ENCODE measurements at regions not wholly inside any gene's neighbourhood (a gene's known extent, or its start where the extent isn't known, plus 50 kb on each side); places are given as distances from the start of the nearest gene placed in this dataset.

DNA sequence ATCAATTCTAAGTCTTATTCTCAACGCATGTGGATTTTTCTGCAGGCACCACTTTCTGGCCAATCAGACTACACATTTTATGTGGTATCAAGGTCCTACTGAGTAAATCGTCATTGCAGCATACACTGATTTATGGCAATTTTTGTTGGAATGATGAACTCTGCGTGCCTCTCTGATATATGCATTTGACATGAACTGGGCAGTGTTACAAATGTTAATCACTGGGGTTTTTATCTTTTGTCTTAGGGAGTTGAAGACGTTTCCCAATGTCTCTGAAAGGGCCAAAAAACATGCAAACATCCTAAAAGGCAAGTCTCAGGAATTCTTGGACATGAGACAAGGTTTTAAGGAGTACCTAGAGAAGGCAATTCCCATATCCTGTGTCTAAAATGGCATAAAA is 809.5 kb upstream of the CELF2 start:
- no peak for DNase-seq

DNA sequence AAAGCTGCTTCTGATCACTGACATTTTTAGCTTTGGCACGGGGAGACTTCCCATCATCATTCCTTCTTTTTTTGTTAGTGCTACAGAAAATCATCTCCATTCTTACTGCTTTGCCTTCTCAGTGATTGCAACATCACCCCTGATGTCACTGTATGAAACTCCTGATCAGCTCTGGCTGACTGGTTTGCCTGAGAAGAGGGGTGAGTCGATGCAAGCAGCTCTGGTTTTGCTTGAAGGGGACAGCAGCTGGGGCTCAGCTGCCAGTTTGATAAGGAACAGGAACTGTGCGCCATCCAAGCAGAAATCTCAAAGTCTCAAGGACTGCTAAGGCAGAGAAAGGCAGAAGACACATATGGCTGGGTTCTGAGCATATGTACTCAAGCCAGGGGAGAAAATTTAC is 808.5 kb upstream of the CELF2 start:
- peak; percentile 2 for DNase-seq

DNA sequence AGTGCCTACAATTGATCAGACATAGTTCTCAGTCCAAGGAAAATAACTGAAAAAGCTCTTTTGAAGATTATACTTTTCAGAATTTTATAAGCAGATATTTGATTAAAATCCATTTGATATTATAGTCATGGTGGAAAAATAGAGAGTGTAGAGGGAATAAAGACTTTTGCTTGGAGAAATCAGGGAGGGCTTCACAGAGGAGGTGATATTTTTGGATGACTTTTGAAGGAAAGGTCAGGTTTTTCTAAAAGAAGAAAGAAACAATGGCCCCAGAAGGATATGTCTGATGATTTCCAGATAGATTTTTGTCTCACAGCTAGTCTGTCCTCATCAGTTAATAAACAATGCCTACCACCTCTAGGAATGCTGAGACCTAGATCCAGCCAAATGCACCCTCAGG is 806.3 kb upstream of the CELF2 start:
- DNase-seq: no peak

DNA sequence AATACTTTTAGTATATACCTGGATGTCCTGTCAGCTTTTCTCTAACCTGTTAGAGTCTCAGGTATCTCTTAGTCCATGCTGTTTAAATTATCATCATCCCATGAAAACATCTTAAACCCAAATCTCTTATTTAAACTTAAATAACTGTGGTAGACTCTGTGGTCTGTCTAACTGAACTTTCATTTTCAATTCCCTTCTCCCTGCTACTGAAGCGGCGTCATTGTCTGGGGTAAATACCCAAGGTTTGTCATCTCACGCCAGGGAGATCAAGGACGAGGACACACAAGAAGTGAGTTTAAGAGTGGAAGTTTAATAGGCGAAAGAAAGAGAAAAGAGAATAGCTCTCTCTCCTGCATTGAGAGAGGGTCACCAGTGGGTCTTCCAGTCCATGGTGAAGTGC is 804.4 kb upstream of the CELF2 start:
- DNase-seq: no peak

DNA sequence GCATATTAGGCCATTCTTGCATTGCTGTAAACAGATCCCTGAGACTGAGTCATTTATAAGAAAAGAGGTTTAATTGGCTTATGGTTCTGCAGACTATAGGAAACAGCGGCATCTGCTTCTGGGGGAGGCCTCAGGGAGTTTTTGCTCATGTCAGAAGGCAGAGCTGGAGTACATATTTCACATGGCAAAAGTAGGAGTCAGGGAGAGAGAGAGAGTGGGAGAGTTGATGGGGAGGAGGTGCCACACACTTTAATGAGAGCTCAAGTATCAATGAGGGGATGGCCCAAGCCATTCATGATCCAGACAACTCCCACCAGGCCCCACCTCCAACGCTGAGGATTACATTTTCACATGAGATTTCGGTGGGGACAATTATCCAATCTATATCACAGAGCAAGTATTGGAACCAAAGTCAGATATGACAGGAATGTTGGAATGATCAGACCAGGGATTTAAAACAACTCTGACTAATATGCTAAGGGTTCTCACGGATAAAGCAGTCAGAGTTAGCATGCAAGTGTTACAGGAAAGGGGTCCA is 795.3 kb upstream of the CELF2 start:
- DNase-seq: no peak

DNA sequence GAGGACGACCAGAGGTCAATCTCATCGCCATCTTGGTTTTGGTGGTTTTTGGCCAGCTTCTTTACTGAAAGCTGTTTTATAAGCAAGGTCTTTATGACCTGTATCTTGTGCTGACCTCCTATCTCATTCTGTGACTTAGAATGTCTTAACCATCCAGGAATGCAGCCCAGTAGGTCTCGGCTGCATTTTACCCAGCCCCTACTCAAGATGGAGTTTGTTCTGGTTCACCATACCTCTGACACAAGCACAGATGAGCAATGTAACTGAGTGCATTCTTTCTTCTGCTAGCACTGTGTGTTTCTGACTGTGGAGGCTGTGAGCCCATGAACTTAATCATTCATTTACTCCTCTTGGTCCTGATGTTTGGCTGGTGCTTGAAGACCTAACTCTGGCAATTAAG is 794.5 kb upstream of the CELF2 start:
- DNase-seq: no peak

DNA sequence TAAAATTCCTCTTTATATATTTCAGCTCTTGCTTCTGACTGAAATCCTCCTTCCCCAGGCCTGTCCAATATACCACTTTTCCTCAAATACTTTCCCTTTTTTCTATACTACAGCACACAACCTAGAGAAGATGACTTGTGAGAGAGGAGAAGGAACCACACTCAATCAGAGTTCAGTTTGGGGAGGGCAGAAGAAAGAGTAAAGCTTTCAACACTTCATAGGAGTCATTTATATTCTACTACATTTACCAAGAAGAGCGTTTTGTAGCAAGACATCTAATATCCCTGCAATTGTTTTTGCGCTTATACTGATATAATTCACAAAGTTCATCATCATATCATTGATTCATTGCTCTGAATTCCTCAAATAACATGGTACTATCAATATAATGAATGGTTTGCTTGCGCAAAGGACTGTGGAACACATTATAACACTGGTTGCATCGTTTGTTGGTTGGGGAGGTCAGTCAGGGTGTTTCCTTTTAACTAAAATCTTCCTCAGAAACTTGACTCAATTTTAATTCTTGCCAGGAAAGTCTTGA is 792.5 kb upstream of the CELF2 start:
- DNase-seq: no peak

DNA sequence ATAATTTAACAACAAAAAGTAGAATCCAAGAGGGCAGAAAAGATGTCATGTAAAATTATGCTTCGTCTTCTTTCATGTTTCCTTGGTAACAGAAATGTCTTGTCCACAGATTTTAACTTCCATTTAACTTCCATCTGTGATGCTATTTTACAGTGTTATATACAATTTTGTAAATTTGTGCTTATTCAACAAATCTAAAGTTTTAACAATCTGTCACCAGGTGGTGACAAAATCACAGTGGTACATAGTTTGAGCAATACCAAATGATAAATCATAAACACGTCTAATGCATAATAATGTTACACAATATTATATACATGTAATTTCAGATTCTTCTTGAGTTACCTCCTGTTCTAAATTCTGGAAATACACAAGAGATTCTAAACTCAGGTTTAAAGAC is 784.4 kb upstream of the CELF2 start:
- DNase-seq: no peak

DNA sequence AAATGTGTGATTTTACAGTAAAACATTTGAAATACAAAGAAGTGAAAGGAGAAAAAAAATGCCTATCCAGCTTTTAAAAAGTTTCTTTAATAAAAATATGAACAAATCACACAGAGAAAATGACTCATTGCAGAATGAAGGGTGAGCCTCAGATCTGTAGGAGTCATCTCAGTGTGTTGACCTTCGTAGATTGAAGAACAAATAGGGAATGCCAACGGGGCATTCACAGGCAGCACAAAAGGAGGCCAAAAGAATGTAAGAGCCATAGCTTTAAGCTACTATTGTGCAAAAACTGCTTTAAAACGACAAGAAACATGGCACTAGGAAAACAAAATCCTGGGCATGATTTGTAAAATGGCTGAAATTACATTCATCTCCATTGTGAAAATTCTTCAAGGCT is 782.7 kb upstream of the CELF2 start:
- no peak for DNase-seq

DNA sequence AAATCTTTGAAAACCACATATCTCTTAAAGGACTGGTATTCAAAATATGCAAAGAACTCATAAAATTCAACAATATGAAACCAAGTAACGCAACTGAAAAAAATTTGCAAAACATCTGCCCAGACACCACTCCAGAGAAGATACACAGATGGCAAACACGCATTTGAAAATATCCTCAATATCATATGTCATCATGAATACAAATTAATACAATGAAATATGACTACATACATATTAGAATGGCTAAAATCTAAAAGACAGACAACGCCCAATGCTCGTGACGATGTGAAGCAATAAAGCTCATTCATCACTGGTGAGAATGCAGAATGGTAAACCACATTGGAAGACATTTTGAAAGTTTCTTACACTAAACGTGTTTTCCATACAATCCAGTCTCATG is 770.1 kb upstream of the CELF2 start:
- no peak for DNase-seq

DNA sequence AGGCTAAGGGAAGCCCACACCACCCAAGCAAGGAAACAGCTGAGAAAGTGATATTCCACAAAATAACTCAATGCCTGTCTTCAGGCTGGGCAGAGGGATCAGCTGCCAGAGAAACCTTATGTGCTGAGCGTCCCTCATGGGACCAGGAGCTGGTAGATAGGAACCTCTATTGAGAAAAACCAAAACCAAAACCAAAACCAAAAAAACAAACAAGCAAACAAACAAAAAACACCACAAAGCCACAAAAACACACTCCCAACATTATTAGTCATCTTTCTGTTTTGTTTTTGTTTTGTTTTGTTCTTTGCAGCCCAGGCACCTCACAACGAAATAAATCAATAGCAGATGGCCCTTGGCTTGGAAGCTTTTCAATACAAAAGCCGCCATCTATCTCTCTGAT is 760.8 kb upstream of the CELF2 start:
- DNase-seq: no peak

DNA sequence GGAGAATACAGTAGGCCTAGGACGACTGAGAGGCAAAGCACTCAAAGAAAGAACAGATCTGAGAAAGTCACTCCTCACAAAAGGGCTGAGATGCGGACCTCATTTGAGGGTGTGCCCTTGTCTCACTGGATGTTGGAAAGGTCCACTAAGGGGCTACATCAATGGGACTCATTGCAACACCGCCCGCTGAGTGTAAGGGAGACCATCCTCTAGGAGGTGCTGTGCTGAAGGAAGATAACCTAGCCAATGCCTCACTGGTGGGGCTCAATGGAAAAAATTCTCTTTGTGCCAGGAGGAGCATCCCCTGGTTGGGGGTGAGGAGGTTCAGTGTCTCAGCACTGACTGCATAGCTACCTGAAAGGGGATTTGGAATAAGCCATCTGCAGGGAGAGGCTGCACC is 758.7 kb upstream of the CELF2 start:
- no peak for DNase-seq

DNA sequence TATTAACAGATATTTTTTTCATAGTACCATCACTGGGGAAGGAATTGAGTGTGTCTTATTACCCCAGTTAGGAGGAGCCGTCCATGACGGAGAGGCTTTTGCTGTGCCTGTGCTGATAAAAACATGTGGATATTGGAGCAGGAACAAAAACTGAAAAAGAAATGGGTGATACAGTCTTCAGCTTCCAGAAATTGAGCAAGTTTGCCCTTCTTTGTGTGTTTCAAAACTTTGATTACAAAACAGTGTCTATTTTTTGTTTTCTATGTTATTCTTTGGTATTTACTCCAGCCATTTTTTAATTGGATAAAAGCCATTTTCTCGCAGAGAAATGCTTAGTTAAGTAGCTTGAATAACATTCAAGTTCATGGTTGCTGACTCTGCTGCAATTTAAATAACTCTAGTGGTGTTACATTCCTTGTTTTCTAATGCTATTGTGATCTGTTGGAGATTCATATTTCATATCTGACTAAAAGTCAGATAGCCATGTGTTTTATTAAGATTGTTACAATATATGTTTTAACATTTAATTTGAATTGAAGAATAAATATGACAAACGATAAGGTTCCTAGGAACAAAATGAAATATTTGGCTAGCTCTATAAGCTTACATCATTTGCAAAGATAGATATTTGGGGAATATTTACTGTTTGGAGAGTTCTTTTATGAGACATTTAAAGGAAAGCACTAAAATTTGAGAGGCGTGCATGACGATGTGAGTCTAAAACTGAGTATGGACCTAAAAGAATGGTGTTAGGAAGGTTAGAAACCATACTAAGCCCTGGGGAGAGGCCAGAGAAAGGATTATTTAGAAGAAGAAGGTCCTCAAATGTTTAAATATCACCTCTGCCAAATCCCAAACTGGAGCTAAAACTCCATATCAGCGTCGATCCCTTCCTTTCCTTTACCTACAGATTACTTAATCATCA is 747.3 kb upstream of the CELF2 start:
- no peak for DNase-seq

DNA sequence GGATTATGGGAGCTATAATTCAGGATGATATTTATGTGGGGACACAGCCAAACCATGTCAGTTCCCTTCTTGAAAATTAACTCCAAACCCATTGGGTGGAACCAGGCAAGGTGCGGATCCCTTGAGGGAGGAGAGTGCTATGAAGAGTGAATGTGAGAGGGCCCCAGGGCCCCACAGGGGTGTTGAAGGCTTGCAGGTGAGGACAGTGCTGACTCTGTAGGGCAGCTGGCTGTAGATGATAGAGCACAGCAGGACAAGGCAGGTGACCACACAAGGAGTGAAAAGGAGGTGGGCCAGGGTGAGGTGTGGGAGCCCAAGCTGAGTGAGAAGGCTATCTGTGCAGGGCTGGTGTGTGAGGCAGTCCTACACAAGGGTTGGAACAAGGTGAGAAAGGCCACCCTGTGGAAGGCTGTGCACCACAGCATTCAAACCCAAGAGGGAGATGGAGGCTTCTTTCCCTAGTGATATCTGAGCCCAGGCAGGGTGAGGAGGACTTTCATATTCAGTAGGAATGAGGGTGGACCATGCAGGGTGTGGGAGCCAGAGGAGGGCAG is 746.0 kb upstream of the CELF2 start:
- DNase-seq: no peak

DNA sequence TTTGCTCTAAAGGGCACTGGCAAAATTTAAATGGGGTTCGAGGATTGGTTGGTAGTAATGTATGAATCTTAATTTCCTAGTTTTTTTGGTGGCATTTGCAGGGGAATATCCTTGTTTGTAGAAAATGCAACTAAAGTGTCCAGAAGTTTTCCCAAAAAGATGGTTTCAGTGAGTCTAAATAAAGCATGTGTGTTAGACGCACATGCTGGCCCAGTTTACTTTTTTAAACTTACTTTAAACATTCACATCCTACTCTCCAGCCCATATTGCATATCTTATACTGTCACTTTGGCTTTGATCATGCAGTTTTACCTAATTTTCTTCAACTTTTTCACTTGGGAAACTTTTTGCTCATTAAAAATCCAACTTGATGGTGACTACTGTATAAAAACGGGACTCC is 744.0 kb upstream of the CELF2 start:
- DNase-seq: no peak

DNA sequence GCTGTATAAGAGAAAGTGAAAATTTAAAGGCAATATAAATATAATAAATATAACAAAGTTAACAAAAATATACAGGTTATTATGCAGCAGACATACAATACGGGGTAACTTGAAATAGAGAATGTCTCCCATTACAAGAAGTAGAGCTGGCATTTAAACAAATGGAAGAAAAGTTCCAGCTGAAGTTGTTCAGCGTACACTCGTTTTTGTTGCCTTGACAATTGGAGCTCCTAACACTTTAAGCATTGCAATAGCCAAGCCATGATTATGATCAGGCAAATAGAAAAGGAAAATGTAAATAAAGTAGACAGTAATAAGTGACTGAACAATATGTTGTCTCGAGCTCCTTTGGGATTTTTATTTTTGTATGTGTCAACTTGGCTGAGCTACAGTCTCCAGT is 737.8 kb upstream of the CELF2 start:
- no peak for DNase-seq

DNA sequence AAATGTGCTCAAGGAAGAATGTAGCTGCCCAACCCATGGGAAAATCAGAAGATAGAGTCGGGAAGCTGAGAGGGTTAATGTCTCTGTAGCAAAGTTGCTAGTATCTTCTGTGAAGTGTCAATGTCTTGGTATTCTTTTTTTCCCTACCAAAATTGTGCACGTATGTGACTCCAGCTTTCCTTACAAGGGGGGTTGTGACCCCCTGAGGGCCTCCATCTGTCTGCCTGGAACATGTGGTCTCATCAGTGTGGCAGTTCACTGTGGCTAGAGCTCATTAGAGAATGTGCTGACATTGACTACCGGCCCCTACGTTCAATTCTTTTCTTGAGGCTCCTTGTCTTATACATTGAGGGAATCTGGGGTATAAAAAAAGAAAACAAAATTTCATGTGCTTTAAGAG is 725.2 kb upstream of the CELF2 start:
- DNase-seq: no peak

DNA sequence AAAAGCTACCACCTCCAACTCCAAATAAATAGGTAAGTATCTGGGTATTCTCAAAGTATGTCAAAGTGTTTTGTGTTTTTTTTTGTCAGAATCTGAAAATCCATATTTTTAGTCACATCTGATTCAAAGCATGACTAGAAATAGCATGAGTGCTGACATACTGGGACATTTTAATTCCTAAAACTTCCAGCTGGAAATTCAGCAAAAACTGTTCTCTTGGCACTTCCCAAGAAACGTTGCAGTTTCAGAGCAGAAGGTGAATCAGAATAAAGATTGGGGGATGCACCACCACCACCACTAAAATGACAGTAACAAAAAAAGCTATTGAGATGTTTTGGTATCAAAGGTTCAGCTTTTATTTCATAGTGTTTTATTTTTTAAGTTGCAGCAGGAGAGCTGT is 724.6 kb upstream of the CELF2 start:
- DNase-seq: no peak

DNA sequence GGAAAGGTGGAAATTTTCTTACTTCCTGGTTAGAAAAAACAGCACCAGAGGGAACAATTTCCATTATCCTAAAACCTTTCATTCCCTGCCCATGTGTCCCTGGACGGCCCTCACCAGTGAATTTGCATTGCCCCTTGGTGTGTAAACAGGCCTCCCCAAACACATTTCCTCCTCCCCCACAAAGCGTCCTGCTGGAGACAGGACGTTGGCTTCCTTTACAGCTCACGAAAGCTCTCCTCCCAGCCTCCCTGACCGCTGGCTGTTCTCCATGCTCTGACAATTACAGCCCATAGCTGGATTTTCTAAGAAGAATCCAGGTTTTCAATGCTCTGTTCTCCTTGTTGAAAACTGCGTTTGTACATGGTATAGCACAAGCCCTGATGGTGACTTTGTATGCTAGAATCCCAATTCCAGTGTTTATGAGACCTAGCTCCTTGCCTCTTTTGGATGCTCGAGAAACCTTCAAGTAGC is 724.2 kb upstream of the CELF2 start:
- no peak for DNase-seq

DNA sequence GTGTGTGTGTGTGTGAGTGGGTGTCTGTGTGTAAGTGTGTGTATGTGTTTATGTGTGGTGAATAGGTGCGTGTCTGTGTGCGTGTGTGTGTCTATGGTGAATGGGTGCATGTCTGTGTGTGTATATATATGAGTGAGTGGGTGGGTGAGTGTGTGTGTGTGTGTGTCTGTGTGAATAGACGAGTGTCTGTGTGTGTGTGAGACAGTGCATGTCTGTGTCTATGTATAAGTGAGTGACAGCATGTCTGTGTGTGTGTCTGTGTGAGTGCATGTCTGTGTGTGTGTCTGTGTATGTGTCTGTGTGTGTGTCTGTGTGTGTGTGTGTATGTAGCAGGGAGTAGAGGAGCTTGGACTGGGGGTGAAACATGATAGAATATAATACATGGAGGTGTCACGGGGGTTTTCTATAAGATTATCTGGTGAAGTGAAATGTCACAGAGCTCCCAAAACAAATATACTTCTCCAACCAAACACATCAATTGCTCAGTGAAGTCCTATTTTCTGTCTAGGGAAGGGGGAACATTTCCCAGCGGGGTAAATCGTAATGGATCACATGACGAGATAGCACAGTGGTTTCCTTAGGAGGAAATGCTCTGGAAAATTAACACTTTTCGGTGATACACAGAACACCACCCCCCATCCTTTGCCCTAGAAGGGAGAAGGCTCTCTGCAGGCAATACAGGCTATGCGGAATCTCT is 723.3 kb upstream of the CELF2 start:
- no peak for DNase-seq

DNA sequence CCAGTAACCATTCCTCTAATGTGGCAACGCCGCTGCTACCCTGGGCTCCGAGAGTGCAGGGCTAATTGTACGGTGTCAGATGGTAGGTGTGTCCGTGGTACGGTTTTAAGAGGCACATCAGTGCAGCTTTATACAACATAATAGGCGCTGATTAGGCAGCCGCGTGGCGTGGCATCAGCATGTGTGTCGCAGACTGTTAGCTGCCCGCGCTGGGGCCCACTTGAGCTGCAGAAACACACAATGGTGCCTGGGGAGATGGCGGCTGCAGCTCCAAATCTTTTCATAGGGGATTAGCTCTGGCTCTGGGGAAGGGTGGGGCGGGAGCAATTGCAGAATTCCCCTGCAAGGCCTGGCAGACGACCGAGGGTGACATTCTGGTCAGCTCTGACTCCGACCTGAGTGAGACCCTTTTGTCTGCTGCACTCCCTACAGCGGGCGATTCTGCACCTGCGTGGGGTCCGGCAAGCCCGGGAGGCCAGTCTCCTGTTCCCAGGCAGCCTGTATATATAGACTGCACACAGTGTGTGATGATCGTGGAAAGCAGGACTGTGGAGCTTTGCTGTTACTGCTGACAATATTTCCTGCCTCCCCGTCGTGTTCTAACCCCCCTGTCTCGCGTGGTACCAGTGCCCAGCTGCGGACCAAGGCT is 722.7 kb upstream of the CELF2 start:
- no peak for DNase-seq

DNA sequence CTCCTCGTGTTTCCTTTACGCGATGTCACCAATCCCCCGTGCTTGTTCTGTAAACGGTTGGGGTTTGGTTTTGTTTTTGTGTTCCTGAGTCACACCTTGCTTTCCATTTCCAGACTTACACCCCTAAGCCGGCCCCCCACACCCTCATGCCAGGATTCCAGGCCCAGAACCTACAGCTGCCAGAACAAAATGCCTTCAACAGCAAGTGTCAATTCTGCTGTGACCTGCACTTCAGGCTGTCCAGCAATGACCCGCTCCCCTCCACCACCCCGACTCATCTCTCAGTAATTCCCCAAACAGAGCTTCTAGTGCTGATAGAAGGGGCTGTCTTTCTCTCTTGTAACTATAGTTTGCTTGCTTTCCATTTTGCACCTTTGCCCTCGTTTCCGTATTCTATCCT is 722.1 kb upstream of the CELF2 start:
- DNase-seq: no peak

DNA sequence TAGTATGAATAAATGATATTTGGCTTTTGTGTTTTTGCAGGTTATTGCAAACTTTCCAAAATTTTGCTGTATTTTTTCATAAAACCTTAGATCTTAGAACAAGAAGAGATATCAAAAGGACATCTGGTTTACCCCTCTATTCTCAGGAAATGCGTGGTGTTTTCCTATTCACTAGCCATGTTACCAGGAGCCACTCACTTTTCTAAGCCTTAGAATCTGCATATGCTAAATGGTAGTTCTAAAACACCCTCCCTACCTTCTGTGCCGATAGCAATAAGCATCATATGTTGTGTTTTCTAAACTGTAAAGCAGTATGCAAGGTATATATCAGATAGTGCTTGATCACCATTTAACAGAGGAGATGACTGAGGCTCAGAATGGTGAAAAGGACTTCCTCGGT is 715.0 kb upstream of the CELF2 start:
- DNase-seq: no peak
